GM23248 (cell line): ENCODE measurements at regions not wholly inside any gene's neighbourhood (a gene's known extent, or its start where the extent isn't known, plus 50 kb on each side); places are given as distances from the start of the nearest gene placed in this dataset.

Experiments
- EZH2 ChIP-seq: fragments of 200-600 bp; sonication (generic); IDR thresholded peaks from 2 replicates; pipeline ENCODE4 v1.6.1; 2018; ENCODE audit warnings: antibody characterized with exemption, mild to moderate bottlenecking; ENCODE audit not compliant: insufficient read depth, poor library complexity, severe bottlenecking
- EZH2phosphoT487 ChIP-seq: fragments of 200-600 bp; sonication (generic); IDR thresholded peaks from 2 replicates; pipeline ENCODE4 v1.6.1; 2018; ENCODE audit warnings: antibody characterized with exemption, moderate library complexity, mild to moderate bottlenecking, low read depth; ENCODE audit not compliant: insufficient read depth

DNA sequence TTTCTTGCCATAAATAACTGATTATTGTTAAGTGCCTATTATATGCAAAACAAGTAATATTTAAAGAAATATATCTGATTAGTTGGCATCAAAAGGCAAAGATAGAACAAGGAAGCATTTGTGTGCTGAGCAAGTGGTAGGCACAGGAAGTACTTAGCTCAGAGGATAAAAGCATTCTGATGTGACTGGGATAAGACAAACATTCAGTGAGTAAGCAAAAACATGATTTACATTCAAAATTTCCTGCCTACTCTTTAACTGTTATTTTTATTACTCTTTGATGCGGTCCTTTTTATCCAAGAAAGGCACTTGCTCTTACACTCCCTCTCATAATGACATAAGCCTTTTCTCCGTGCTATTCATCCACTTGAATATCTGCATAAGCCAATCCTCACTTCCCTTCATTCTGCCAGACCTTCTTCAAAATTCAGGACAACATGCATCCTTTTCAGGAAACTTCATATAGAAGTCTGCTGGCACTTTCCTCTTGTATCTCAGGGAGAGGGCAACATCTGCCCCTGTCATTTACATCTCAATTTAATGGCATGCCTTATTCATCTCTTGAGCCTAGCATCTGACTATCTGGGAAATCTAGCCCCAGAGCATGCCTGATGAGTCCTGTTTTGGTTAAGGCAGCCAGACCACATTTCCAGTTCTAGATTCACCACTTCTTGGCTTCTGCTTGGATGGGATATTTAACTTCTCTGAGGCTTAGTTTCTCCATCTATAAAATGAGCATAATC, 478.2 kb upstream of the ROBO2 start:
- TF ChIP-seq EZH2phosphoT487: no peak
- TF ChIP-seq EZH2: no peak
